Stomach smooth muscle (tissue), 2 donors: ENCODE measurements at regions not wholly inside any gene's neighbourhood (a gene's known extent, or its start where the extent isn't known, plus 50 kb on each side); places are given as distances from the start of the nearest gene placed in this dataset.

Source experiments
- H3K27ac ChIP-seq: one replicate; pipeline ENCODE4 v1.7.0; 2013; ENCODE audit warnings: mild to moderate bottlenecking, low read length, inconsistent platforms
- H3K27me3 ChIP-seq, 2 donors: one replicate each; pipeline ENCODE4 v1.7.0; 2013; ENCODE audit warnings: low read length in 2 of 2; ENCODE audit not compliant: insufficient read depth in 2 of 2, control insufficient read depth in 1 of 2
- H3K36me3 ChIP-seq, 2 donors: one replicate each; pipeline ENCODE4 v1.7.0; 2013; ENCODE audit warnings: low read length in 2 of 2; ENCODE audit not compliant: control insufficient read depth in 2 of 2, insufficient read depth in 2 of 2
- H3K4me1 ChIP-seq: one replicate; pipeline ENCODE4 v1.7.0; 2013; ENCODE audit warnings: low read length; ENCODE audit not compliant: control insufficient read depth, insufficient read depth
- H3K4me3 ChIP-seq, 2 donors: one replicate each; pipeline ENCODE4 v1.7.0; 2013; ENCODE audit warnings: low read length in 2 of 2
- H3K9ac ChIP-seq, 2 donors: one replicate each; pipeline ENCODE4 v1.7.0; 2013; ENCODE audit warnings: low read length in 2 of 2, mild to moderate bottlenecking in 1 of 2
- H3K9me3 ChIP-seq, 2 donors: one replicate each; pipeline ENCODE4 v1.7.0; 2013; ENCODE audit warnings: low read length in 2 of 2; ENCODE audit not compliant: control insufficient read depth in 2 of 2
- donor health status: healthy.
- donor health status: Pancreatic carcinoma.

- Histone ChIP-seq H3K27ac (no peak overlapping the region), H3K9me3 (no peaks in the 10 kb centered on the region), H3K9ac (no peak overlapping the region), H3K4me1 (peaks cover 16% of the 10 kb centered on the region), H3K4me3 (no peak overlapping the region), H3K36me3 (no peaks in the 10 kb centered on the region), H3K27me3 (peaks cover 0 to 3% of the 10 kb centered on the region in 2 donors)
These were observed 538.5 kb downstream of the INSC start for GRCh38 chr11:15653191-15653710.

DNA sequence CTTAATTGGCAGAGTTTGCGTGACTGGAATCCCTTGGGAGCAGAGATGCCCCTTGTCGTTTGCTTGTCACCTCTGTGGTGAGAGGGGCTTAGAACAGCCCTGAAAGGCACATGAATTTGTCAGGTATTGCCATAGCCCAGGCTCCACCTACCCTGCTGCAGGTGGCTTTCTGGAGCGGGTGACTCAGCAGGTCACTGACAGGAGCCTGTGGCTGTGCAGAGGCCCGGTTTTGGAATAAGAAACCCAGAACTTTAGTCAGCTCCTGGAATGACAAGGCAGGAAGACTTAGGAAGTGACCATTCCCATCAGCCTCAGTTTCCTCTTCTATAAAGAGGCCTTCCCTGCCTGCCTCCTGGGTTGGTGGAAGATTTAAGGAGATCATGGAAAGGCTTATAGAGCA lies 539.7 kb downstream of the INSC start:
- Histone ChIP-seq H3K4me1 (peaks cover 16% of the 10 kb centered on the region), H3K27me3 (peaks cover 0 to 3% of the 10 kb centered on the region in 2 donors), H3K9ac (no peak overlapping the region), H3K9me3 (no peaks in the 10 kb centered on the region), H3K36me3 (no peaks in the 10 kb centered on the region), H3K4me3 (no peak overlapping the region), H3K27ac (no peak overlapping the region)

DNA sequence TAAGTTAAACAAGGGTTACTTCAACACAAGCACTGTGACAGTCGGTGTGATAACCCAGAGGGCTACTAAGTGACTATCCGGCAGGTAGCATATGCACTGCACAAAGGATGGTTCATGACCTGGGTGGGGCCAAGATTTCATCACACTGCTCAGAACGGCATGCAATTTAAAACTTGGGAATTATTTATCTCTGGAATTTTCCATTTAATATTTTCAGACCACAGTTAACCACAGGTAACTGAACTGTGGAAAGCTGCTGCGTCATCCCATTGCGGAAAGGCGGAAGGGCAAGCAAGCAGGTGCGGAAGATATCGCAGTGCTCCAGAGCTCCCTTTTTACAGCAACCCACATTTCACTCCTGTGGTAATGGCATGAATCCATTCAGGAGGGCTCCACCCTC lies 540.8 kb downstream of the INSC start:
- Histone ChIP-seq H3K27ac (no peak overlapping the region), H3K4me1 (peaks cover 8% of the 10 kb centered on the region), H3K9ac (no peak overlapping the region), H3K4me3 (no peak overlapping the region), H3K9me3 (no peaks in the 10 kb centered on the region), H3K36me3 (no peaks in the 10 kb centered on the region), H3K27me3 (peaks cover 0 to 2% of the 10 kb centered on the region in 2 donors)

DNA sequence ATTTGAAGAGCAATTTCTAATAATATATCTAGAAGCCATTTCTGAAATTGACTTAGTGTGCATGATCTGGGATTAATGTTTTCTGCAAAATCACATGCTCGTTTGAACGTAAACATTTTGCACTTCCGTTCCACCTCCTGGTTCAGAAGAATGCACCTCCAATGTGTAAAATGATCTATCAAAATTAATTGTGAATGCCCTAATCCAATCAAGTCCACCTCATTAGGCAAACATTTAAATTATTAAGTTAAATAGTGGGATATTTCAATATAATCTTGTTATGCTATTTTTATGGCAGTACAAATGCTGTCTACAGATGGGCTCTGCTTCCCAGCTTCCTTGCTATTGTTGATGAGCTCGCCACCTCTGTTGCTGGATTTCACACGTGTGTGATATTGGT lies 542.5 kb downstream of the INSC start:
- no peaks in the 10 kb centered on the region for H3K36me3 ChIP-seq
- H3K4me1 ChIP-seq = peaks cover 2% of the 10 kb centered on the region
- H3K27me3 ChIP-seq = no peaks in the 10 kb centered on the region
- H3K9ac ChIP-seq = no peak overlapping the region
- no peak overlapping the region for H3K4me3 ChIP-seq
- no peaks in the 10 kb centered on the region for H3K9me3 ChIP-seq
- no peak overlapping the region for H3K27ac ChIP-seq

GRCh38 chr11:15660496-15660895 lies 545.8 kb downstream of the INSC start:
- no peaks in the 10 kb centered on the region for H3K36me3 ChIP-seq
- no peak overlapping the region for H3K27ac ChIP-seq
- H3K4me1 ChIP-seq = no peaks in the 10 kb centered on the region
- no peaks in the 10 kb centered on the region for H3K27me3 ChIP-seq
- H3K4me3 ChIP-seq = no peak overlapping the region
- H3K9me3 ChIP-seq = no peaks in the 10 kb centered on the region
- H3K9ac ChIP-seq = no peak overlapping the region

DNA sequence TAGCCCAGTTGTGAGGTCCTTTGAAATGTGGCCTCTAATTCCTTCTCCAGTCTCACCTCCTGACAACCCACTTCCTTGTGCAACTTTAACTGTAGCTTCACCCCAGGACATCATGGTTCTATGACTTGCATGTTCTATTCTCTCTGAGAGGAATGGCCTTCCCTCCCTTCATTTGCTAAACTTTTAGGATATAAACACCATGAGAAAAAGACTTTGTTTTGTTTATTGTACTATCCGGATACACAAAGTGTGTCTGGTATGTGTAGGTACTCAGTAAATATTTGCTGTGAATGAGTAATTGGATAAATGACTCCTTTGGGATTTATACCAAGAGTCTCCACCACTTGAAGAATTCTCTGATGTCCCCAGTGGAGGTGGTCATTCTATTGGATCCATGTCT lies 547.6 kb downstream of the INSC start:
- Histone ChIP-seq H3K27ac (no peak overlapping the region), H3K36me3 (no peaks in the 10 kb centered on the region), H3K9ac (no peak overlapping the region), H3K4me1 (no peaks in the 10 kb centered on the region), H3K27me3 (no peaks in the 10 kb centered on the region), H3K4me3 (no peak overlapping the region), H3K9me3 (no peaks in the 10 kb centered on the region)

DNA sequence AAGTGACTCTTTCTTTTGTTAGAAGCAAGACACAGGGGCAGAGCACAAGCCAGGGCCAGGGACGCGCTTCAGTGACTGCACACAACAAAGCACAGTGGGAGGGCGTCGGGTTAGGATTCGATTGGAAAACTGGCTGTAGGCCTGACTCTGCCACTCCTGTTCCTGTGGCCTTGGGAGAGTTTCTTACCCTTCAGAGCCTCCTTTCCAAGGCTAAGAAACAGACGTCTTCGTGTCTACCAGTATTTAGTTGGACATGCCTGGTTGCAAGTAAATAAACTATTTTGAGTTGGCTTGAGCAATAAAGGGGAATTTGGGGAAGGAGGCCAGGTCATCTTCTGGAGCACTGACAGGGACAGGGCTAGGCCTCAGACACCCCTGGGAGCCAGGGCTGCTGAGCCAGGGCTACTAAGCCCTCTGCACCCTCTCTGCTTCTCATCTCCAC lies 549.1 kb downstream of the INSC start:
- no peaks in the 10 kb centered on the region for H3K27me3 ChIP-seq
- no peaks in the 10 kb centered on the region for H3K36me3 ChIP-seq
- no peaks in the 10 kb centered on the region for H3K4me1 ChIP-seq
- no peak overlapping the region for H3K4me3 ChIP-seq
- H3K27ac ChIP-seq = no peak overlapping the region
- no peak overlapping the region for H3K9ac ChIP-seq
- H3K9me3 ChIP-seq = no peaks in the 10 kb centered on the region

DNA sequence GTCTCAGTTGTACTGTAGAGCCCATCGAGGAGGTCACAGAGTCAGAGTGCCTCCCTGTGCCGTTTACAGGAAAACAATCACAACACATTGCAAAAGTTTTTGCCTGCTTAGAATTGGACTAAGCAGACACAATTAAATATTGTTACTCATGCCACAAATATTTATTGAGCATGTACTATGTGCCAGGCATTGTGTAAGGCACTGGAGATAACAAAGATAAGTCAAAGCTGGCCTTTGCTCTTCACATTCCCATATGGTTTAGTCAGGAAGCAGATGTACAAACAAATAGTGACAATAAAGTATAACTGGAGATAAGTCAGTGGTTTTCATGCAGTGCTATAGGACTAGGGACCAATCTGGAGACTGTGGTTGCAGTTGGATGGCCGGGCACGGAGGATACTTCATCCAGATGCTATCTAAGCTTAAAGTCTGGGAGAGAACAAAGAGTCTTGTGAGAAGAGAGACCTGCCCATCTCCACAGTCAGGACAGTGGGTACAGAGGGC lies 550.7 kb downstream of the INSC start:
- no peak overlapping the region for H3K4me3 ChIP-seq
- H3K9ac ChIP-seq = no peak overlapping the region
- no peaks in the 10 kb centered on the region for H3K27me3 ChIP-seq
- no peaks in the 10 kb centered on the region for H3K36me3 ChIP-seq
- no peak overlapping the region for H3K27ac ChIP-seq
- no peaks in the 10 kb centered on the region for H3K9me3 ChIP-seq
- H3K4me1 ChIP-seq = no peaks in the 10 kb centered on the region

- no peaks in the 10 kb centered on the region for H3K9me3 ChIP-seq
- no peaks in the 10 kb centered on the region for H3K4me1 ChIP-seq
- H3K27ac ChIP-seq = no peak overlapping the region
- no peak overlapping the region for H3K9ac ChIP-seq
- no peaks in the 10 kb centered on the region for H3K36me3 ChIP-seq
- no peaks in the 10 kb centered on the region for H3K27me3 ChIP-seq
- no peak overlapping the region for H3K4me3 ChIP-seq
These were observed 552.5 kb downstream of the INSC start for GRCh38 chr11:15667127-15667725.

DNA sequence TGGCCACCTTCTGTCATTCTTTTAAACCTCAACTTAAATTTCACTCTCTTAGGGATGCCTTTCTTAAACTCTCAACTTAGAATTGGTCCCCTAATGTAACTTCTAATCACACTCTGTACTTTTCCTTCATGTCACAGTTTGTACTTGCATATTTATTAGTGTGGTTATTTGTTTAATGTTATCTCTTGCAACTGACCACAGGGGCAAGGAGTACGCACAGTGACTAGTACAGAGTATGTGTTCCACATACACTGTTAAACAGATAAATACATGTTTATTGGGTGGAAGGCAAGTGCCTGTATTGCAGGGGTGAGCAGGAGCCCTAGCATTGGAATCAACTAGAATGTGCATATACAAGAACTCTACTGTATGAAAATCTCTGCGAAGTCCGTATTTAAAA lies 554.0 kb downstream of the INSC start:
- H3K9ac ChIP-seq = no peak overlapping the region
- no peak overlapping the region for H3K4me3 ChIP-seq
- H3K27me3 ChIP-seq = no peaks in the 10 kb centered on the region
- H3K9me3 ChIP-seq = no peaks in the 10 kb centered on the region
- H3K4me1 ChIP-seq = no peaks in the 10 kb centered on the region
- H3K27ac ChIP-seq = no peak overlapping the region
- H3K36me3 ChIP-seq = no peaks in the 10 kb centered on the region

DNA sequence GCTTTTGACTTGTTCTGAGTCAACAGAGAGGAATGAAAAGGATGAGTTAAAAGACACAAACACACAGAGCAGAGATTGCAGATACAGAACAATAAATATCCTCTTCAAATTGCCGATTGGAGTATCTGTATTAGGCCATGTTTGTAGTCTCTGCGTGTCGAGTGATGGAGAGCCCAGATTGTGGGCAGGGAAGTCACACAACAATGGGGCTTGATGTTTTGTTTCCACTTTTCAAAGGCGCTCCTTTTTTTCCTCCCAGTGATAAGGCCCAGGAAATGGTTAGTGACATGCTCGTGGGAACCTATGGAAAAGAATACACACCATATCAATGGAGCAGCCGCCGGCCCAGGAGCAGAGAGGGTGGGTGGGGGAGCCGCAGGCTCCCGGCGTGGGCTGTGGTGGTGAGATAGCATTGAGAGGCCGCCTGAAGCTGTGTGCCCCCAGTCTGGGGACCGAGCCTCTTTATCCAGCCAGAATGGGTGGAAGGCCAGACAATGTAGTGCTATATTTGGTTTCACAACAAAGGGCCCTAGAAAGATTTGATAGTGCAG lies 555.9 kb downstream of the INSC start:
- no peak overlapping the region for H3K9ac ChIP-seq
- no peaks in the 10 kb centered on the region for H3K36me3 ChIP-seq
- no peak overlapping the region for H3K27ac ChIP-seq
- H3K9me3 ChIP-seq = no peaks in the 10 kb centered on the region
- no peak overlapping the region for H3K4me3 ChIP-seq
- H3K27me3 ChIP-seq = no peaks in the 10 kb centered on the region
- no peaks in the 10 kb centered on the region for H3K4me1 ChIP-seq
